ENCODE measurements at regions not wholly inside any gene's neighbourhood (a gene's known extent, or its start where the extent isn't known, plus 50 kb on each side); places are given as distances from the start of the nearest gene placed in this dataset.

DNA sequence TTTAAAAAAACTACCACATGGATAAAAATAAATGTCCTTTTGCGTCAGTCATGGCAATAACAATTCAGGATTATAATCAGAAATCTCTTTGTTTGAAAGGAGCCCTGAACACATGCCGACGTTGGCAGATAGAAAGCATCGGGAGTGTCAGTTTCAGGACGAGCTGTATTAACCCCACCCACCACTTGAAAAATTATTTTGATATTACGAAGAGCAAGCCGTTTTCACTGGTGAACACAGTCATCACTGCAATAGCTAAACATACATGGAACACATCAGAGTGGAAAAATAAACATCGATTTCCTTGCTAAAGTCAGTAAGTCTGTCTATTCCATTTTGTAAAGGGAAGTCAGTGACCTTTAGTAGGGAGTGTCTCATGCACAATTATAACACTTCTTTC is 266.4 kb upstream of the FBXL7 start (continued):
- TF ChIP-seq, protein P1, sequence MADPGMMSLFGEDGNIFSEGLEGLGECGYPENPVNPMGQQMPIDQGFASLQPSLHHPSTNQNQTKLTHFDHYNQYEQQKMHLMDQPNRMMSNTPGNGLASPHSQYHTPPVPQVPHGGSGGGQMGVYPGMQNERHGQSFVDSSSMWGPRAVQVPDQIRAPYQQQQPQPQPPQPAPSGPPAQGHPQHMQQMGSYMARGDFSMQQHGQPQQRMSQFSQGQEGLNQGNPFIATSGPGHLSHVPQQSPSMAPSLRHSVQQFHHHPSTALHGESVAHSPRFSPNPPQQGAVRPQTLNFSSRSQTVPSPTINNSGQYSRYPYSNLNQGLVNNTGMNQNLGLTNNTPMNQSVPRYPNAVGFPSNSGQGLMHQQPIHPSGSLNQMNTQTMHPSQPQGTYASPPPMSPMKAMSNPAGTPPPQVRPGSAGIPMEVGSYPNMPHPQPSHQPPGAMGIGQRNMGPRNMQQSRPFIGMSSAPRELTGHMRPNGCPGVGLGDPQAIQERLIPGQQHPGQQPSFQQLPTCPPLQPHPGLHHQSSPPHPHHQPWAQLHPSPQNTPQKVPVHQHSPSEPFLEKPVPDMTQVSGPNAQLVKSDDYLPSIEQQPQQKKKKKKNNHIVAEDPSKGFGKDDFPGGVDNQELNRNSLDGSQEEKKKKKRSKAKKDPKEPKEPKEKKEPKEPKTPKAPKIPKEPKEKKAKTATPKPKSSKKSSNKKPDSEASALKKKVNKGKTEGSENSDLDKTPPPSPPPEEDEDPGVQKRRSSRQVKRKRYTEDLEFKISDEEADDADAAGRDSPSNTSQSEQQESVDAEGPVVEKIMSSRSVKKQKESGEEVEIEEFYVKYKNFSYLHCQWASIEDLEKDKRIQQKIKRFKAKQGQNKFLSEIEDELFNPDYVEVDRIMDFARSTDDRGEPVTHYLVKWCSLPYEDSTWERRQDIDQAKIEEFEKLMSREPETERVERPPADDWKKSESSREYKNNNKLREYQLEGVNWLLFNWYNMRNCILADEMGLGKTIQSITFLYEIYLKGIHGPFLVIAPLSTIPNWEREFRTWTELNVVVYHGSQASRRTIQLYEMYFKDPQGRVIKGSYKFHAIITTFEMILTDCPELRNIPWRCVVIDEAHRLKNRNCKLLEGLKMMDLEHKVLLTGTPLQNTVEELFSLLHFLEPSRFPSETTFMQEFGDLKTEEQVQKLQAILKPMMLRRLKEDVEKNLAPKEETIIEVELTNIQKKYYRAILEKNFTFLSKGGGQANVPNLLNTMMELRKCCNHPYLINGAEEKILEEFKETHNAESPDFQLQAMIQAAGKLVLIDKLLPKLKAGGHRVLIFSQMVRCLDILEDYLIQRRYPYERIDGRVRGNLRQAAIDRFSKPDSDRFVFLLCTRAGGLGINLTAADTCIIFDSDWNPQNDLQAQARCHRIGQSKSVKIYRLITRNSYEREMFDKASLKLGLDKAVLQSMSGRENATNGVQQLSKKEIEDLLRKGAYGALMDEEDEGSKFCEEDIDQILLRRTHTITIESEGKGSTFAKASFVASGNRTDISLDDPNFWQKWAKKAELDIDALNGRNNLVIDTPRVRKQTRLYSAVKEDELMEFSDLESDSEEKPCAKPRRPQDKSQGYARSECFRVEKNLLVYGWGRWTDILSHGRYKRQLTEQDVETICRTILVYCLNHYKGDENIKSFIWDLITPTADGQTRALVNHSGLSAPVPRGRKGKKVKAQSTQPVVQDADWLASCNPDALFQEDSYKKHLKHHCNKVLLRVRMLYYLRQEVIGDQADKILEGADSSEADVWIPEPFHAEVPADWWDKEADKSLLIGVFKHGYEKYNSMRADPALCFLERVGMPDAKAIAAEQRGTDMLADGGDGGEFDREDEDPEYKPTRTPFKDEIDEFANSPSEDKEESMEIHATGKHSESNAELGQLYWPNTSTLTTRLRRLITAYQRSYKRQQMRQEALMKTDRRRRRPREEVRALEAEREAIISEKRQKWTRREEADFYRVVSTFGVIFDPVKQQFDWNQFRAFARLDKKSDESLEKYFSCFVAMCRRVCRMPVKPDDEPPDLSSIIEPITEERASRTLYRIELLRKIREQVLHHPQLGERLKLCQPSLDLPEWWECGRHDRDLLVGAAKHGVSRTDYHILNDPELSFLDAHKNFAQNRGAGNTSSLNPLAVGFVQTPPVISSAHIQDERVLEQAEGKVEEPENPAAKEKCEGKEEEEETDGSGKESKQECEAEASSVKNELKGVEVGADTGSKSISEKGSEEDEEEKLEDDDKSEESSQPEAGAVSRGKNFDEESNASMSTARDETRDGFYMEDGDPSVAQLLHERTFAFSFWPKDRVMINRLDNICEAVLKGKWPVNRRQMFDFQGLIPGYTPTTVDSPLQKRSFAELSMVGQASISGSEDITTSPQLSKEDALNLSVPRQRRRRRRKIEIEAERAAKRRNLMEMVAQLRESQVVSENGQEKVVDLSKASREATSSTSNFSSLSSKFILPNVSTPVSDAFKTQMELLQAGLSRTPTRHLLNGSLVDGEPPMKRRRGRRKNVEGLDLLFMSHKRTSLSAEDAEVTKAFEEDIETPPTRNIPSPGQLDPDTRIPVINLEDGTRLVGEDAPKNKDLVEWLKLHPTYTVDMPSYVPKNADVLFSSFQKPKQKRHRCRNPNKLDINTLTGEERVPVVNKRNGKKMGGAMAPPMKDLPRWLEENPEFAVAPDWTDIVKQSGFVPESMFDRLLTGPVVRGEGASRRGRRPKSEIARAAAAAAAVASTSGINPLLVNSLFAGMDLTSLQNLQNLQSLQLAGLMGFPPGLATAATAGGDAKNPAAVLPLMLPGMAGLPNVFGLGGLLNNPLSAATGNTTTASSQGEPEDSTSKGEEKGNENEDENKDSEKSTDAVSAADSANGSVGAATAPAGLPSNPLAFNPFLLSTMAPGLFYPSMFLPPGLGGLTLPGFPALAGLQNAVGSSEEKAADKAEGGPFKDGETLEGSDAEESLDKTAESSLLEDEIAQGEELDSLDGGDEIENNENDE (IDR thresholded peaks at IDR 0.05; ENCODE audit: insufficient replicate concordance, low read length): no peak
- no peak for TF ChIP-seq BACH1 (IDR thresholded peaks at IDR 0.05; ENCODE audit: low read length)
- TF ChIP-seq FOSL1 (IDR thresholded peaks at IDR 0.05; ENCODE audit: insufficient read depth, low read depth, low read length): no peak
- TF ChIP-seq, protein P2, sequence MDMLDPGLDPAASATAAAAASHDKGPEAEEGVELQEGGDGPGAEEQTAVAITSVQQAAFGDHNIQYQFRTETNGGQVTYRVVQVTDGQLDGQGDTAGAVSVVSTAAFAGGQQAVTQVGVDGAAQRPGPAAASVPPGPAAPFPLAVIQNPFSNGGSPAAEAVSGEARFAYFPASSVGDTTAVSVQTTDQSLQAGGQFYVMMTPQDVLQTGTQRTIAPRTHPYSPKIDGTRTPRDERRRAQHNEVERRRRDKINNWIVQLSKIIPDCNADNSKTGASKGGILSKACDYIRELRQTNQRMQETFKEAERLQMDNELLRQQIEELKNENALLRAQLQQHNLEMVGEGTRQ (IDR thresholded peaks at IDR 0.05; ENCODE audit: low read length): no peak
- no peak for TF ChIP-seq SRF (IDR thresholded peaks at IDR 0.05; ENCODE audit: low read depth, low read length)
- TF ChIP-seq, protein P3, sequence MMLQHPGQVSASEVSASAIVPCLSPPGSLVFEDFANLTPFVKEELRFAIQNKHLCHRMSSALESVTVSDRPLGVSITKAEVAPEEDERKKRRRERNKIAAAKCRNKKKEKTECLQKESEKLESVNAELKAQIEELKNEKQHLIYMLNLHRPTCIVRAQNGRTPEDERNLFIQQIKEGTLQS (IDR thresholded peaks at IDR 0.05; ENCODE audit: insufficient read depth, low read depth, low read length): no peak
- TF ChIP-seq TBP (IDR thresholded peaks at IDR 0.05; ENCODE audit: low read depth, low read length): no peak
- TF ChIP-seq CBX8 (IDR thresholded peaks at IDR 0.05; ENCODE audit: borderline replicate concordance, low read depth, low read length): no peak
- no peak for TF ChIP-seq POLR2AphosphoS5 (IDR thresholded peaks at IDR 0.05; ENCODE audit: low read depth, low read length)
- TF ChIP-seq RFX5 (IDR thresholded peaks at IDR 0.05; ENCODE audit: borderline replicate concordance, low read depth, low read length): no peak
- TF ChIP-seq SIX5 (IDR thresholded peaks at IDR 0.05; ENCODE audit: low read depth, low read length): no peak
- no peak for TF ChIP-seq SP4 (IDR thresholded peaks at IDR 0.05; ENCODE audit: low read length)

Measured in H1 (cell line).